Smooth muscle cell (in vitro differentiated cells): ENCODE measurements at regions not wholly inside any gene's neighbourhood (a gene's known extent, or its start where the extent isn't known, plus 50 kb on each side); places are given as distances from the start of the nearest gene placed in this dataset.

Experiments
- DNase-seq: peaks from one replicate; lab custom pipeline; 2025; ENCODE audit not compliant: unreplicated experiment; lab: John Stamatoyannopoulos, UW
- H2AFZ ChIP-seq: fragments of 200-600 bp; sonication (generic); 2 replicates; pipeline ENCODE4 v1.6.0; 2016; ENCODE audit warnings: antibody characterized with exemption, low read depth, mild to moderate bottlenecking
- H3F3A ChIP-seq: fragments of 200-600 bp; sonication (generic); 2 replicates; pipeline ENCODE4 v1.6.0; 2017; ENCODE audit warnings: antibody characterized with exemption, low read depth
- H3K27ac ChIP-seq: fragments of 200-600 bp; sonication (generic); 2 replicates; pipeline ENCODE4 v1.5.1; 2016; ENCODE audit warnings: low read depth, mild to moderate bottlenecking
- H3K27me3 ChIP-seq: fragments of 200-600 bp; sonication (generic); 2 replicates; pipeline ENCODE4 v1.6.1; 2016; ENCODE audit warnings: low read depth, mild to moderate bottlenecking
- H3K36me3 ChIP-seq: fragments of 200-600 bp; sonication (generic); 2 replicates; pipeline ENCODE4 v1.5.1; 2016; ENCODE audit warnings: low read depth
- H3K4me1 ChIP-seq: fragments of 200-600 bp; sonication (generic); 2 replicates; pipeline ENCODE4 v1.5.1; 2016; ENCODE audit warnings: low read depth
- H3K4me2 ChIP-seq: fragments of 200-600 bp; sonication (generic); 2 replicates; pipeline ENCODE4 v1.6.0; 2016; ENCODE audit warnings: mild to moderate bottlenecking
- H3K4me3 ChIP-seq: fragments of 200-600 bp; sonication (generic); 2 replicates; pipeline ENCODE4 v1.5.1; 2016; ENCODE audit warnings: mild to moderate bottlenecking
- H3K79me2 ChIP-seq: fragments of 200-600 bp; sonication (generic); 2 replicates; pipeline ENCODE4 v1.6.0; 2016; ENCODE audit warnings: low read depth, mild to moderate bottlenecking
- H3K9ac ChIP-seq: fragments of 200-600 bp; sonication (generic); 2 replicates; pipeline ENCODE4 v1.6.0; 2016; ENCODE audit warnings: low read depth
- H3K9me3 ChIP-seq: fragments of 200-600 bp; sonication (generic); replicated peaks from 2 replicates; pipeline ENCODE4 v1.5.1; 2016; ENCODE audit warnings: low read depth
- H4K20me1 ChIP-seq: fragments of 200-600 bp; sonication (generic); 2 replicates; pipeline ENCODE4 v1.6.0; 2016; ENCODE audit warnings: low read depth
- CTCF ChIP-seq: fragments of 200-600 bp; sonication (generic); IDR thresholded peaks from 2 replicates; pipeline ENCODE4 v1.5.1; 2017; ENCODE audit warnings: borderline replicate concordance, mild to moderate bottlenecking, antibody characterized with exemption; ENCODE audit not compliant: insufficient read depth, poor library complexity, severe bottlenecking
- WGBS: methylation state at CpG from one replicate; pipeline ENCODE4 v1.1.7; 2016; ENCODE audit warnings: low lambda C conversion rate; 5-methylcytosine and 5-hydroxymethylcytosine counted together

GRCh38 chr2:221018262-221018661 lies 553.8 kb downstream of the EPHA4 start:
- no peak for DNase-seq

DNA sequence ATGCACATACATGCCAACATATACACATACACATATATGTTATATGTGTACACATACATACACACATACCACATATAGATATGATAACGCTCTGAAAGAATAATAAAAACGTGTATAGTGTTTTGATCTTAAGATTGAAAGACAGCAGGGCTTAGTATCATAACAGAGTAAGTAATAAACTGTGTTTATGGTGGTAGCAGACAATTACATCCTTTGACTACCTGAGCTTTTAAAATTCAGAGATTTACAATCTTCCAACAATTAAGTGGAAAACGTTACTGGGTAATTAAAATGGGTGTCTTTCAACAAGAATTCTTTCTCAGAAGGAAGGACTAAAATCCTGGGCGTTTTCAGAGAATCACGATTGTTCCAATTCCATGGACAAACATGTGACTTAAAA lies 552.4 kb downstream of the EPHA4 start:
- Histone ChIP-seq H3K4me1 (no peaks in the 10 kb centered on the region), H3K9me3 (no peaks in the 10 kb centered on the region), H3K36me3 (no peaks in the 10 kb centered on the region), H4K20me1 (no peaks in the 10 kb centered on the region), H3K27ac (no peak overlapping the region), H3K79me2 (no peaks in the 10 kb centered on the region), H3K4me3 (no peak overlapping the region), H2AFZ (no peak overlapping the region), H3K4me2 (no peak overlapping the region), H3K27me3 (no peaks in the 10 kb centered on the region), H3F3A (no peaks in the 10 kb centered on the region), H3K9ac (no peak overlapping the region)
- no peak for TF ChIP-seq CTCF
- DNase-seq: no peak
- 63% methylated on average over 5 of the region's 5 CpGs for WGBS

More at GRCh38 chr2:221018262-221018661, 553.8 kb downstream of the EPHA4 start:
- H3K27ac ChIP-seq: no peak overlapping the region
- H3K79me2 ChIP-seq: no peaks in the 10 kb centered on the region
- TF ChIP-seq CTCF: no peak
- no peaks in the 10 kb centered on the region for H3F3A ChIP-seq
- H3K27me3 ChIP-seq: no peaks in the 10 kb centered on the region
- no peak overlapping the region for H3K4me2 ChIP-seq
- WGBS: 80% methylated on average over 1 of the region's 1 CpG
- no peaks in the 10 kb centered on the region for H4K20me1 ChIP-seq
- H2AFZ ChIP-seq: no peak overlapping the region
- H3K4me3 ChIP-seq: no peak overlapping the region
- no peaks in the 10 kb centered on the region for H3K9me3 ChIP-seq
- no peaks in the 10 kb centered on the region for H3K4me1 ChIP-seq
- H3K36me3 ChIP-seq: no peaks in the 10 kb centered on the region
- H3K9ac ChIP-seq: no peak overlapping the region

GRCh38 chr2:221022554-221022953 lies 549.5 kb downstream of the EPHA4 start:
- WGBS: 92% methylated on average over 2 of the region's 2 CpGs
- Histone ChIP-seq H4K20me1 (no peaks in the 10 kb centered on the region), H3K4me2 (no peak overlapping the region), H3K27ac (no peak overlapping the region), H3K4me1 (no peaks in the 10 kb centered on the region), H3K27me3 (no peaks in the 10 kb centered on the region), H3K9me3 (no peaks in the 10 kb centered on the region), H3K4me3 (no peak overlapping the region), H3K9ac (no peak overlapping the region), H3K79me2 (no peaks in the 10 kb centered on the region), H3K36me3 (no peaks in the 10 kb centered on the region), H2AFZ (no peak overlapping the region), H3F3A (no peaks in the 10 kb centered on the region)
- TF ChIP-seq CTCF: no peak
- no peak for DNase-seq

DNA sequence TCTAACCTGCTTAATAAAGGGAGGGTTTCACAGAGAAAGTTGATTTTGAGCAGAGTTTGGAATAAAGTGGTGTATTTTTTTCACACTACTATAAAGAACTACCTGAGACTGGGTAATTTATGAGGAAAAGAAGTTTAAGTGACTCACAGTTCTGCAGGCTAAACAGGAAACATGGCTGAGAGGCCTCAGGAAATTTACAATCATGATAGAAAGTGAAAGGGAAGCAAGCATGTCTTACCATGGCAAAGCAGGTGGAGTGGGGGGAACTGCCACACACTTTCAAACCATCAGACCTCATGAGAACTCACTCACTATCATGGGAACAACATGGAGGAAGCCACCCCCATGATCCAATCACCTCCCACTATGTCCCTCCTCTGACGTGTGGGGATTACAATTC lies 546.7 kb downstream of the EPHA4 start:
- H3K36me3 ChIP-seq: no peaks in the 10 kb centered on the region
- H3K9me3 ChIP-seq: no peaks in the 10 kb centered on the region
- H3K4me3 ChIP-seq: no peak overlapping the region
- no peaks in the 10 kb centered on the region for H3K79me2 ChIP-seq
- DNase-seq: no peak
- H3K27me3 ChIP-seq: no peaks in the 10 kb centered on the region
- no peak for TF ChIP-seq CTCF
- H3K27ac ChIP-seq: no peak overlapping the region
- H3K4me1 ChIP-seq: no peaks in the 10 kb centered on the region
- no peak overlapping the region for H2AFZ ChIP-seq
- no peak overlapping the region for H3K4me2 ChIP-seq
- 91% methylated on average over 1 of the region's 1 CpG for WGBS
- H4K20me1 ChIP-seq: no peaks in the 10 kb centered on the region
- H3K9ac ChIP-seq: no peak overlapping the region
- H3F3A ChIP-seq: no peaks in the 10 kb centered on the region
